SKM-1 (cell line): ENCODE measurements at regions not wholly inside any gene's neighbourhood (a gene's known extent, or its start where the extent isn't known, plus 50 kb on each side); places are given as distances from the start of the nearest gene placed in this dataset.
"Not testable (repeated sequence)": the region's sequence is repeated elsewhere in the genome, so short reads cannot be mapped to it uniquely, and the experiment has no call there.

Experiments
- DNase-seq: peaks from one replicate; lab custom pipeline; 2025; ENCODE audit not compliant: unreplicated experiment; lab: John Stamatoyannopoulos, UW

DNA sequence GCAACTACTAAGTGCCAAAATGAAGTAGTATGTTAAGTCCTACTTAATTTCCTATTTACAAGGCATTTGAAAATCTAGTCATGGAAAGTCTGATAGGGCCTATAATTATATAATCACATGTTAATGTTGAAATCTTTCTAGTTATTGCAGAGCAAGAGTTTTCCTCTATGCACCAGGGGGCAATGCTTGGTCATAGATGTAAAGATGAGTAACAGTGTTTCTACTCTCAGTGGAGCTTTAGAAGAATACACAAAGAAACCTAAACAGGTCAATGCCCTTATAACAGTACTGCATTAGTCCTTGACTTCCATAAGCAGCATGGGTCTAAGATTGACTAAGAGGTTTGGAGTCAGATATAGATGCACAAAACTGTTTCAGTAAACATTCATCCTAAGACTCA is 218.7 kb downstream of the KCTD12 start:
- no peak for DNase-seq

DNA sequence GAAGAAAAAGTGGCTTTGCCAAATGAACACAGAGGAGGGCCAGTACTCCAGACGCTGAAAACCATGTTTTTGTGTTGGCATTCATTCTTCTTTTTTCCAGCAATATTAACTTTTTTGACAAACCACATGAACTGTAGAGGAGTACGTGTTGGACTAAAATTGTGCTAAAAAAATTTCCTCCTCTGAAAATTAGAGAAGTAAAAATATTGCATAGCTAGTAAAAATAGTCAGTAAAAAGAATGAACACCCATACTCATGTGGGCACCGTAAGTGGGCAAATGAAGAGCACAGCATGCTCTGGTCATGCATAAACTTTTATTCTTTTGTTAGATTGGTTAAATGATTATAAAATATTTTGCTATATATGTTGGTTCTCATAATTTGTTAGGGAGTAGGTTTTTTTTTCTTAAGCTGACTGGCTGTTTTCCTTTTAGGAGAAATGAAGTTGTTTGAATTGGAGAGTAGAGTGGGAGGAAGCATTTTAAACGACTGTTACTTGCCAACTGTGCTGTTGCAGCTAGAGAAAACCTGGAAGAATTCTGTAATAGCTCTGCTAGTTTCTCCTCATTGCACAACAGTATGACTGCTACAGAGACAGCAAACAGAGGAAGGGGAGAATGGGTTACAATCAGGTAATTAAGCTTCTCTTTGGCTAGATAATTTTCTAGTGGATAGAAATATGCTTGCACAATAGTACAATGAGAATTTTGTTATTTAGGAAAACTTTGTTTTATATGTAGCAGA is 222.4 kb downstream of the KCTD12 start:
- peak; percentile 81 for DNase-seq

DNA sequence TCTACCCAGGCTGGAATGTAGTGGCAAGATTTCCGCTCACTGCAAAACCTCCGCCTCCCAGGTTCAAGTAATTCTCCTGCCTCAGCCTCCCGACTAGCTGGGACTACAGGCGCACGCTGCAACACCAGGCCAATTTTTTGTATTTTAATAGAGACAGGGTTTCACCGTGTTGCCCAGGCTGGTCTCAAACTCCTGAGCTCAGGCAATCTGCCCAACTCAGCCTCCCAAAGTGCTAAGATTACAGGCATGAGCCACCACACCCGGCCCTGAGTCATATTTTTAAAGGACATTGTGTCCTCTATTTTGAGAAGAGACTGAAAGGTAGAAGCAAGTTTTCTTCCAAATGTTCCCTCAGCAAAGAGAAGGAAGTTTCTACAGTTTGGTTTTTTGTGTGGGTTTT is 227.1 kb downstream of the KCTD12 start:
- not testable (repeated sequence) for DNase-seq

DNA sequence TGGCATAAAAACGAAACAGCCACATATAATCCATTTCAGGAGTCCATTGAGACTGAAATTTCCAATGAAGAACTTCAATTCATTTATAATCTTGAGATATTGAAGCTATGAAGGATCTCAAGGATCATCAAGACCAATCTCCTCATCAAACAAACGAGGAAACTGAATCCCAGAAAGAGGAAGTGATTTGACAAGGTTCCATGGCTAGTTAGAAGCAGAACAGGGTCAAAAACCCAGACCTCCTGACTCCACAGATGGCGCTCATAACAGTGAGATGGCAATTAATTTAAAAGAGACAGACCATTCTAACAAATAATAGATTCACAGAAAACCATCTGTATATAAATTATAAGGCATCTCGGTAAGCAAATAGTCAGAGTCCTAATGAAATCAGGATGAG is 229.7 kb downstream of the KCTD12 start:
- DNase-seq = no peak

DNA sequence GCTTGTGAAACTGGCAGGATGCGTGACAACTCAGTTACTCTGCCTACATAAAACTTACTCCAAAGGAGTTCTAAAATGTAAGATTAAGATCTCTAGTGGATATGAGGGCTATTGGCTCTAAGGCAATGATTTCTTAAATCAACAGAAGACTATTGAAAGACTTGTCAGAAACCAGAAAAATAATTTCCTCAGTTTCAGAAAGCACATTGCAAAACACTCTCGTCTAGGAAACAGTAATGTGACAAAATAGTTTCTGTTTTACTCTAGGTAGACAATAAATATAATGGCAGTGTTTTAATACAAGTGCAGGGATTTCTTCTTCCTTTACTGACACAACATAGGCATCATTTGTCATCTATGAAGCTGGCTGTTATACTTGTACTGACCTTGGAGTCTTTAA is 230.1 kb downstream of the KCTD12 start:
- DNase-seq = peak; percentile 25

DNA sequence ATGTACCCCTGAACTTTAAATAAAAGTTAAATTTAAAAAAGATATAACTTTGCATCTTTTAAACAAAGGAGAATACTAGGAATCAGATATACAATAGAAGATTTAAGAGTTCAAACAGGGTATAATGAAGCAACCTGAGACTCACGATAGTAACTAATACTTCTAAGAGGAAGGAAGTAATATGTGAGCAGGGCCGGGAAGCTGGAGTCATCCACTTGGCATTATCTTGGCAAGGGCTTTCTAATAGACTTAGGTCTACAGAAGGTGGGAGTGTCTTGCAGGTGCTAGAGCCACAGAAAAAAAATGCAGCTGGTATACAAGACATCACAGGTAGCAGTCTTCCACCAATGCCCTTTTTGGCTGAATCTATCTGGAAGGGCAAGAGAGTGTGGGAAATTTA is 231.9 kb downstream of the KCTD12 start:
- DNase-seq = no peak

DNA sequence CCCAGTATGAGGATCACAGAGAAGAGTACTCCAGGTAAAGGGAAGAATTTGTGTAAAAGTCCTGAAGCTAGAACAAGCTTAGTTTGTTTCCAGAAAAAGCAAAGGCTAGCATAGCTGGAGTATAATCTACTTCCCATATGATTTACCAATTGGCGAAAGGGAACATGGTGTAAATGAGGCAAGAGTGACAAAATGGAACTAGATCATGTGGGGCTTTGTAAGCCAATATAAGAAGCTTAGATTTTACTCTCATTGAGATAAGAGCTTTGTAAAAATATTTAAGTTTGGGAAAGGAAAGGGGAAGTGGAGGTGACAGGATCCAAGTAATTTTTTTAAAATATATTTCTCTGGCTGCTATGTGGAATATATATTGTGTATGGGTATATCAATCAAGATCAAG is 234.9 kb downstream of the KCTD12 start:
- DNase-seq = no peak

DNA sequence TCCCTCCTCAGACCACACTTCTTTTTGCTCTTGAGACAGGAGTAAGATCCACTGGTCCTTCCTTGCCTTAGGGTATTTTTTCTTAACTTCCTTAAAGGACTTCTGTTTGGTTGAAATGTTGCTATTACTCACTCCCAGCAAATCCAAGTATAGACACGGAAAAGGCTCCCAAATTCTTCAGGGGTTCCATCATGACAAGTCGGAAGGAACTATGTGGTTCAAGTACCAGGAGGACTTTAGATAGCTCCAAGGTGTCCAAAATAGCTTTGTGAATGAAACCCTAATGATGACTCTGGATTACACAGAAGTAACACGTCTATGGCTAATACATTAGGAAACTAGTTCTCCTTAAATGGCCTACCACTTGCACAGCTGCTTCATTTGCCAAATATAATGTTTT is 238.7 kb downstream of the KCTD12 start:
- no peak for DNase-seq

DNA sequence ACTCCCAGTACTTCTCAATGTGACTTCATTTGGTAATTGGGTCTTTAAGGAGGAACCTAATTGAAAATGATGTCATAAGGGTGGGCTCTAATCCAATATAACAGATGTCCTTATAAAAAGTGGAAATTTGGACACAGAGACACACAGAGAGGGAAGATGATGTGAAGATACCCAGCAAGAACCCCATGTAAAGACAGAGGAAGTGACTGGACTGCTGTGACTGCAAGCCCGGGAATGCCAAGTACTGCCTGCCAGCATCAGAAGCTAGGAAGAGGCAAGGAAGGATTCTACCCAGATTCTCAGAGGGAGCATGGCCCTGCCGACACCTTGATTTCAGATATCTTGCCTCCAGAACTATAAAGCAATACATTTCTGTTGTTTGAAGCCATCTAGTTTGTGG is 239.3 kb downstream of the KCTD12 start:
- DNase-seq = no peak

DNA sequence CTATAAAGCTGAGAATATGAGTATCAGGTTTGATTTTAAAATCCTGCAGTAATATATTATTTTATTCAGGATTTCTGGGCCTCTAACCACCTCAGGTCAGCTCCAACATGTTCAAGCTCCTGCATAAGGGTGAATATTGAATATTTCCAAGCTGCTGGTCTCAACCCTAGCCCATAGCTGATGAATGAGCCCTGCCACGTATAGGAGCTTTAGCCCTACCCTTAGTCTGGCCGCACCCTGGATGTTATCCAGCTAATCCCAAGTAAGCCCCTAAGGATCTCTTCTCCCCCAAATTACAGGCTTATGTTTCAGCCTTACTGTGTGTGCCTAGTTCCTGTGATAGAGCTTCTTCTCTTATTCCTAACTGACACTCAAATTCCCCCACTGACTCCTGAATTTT is 240.6 kb downstream of the KCTD12 start:
- DNase-seq = no peak

DNA sequence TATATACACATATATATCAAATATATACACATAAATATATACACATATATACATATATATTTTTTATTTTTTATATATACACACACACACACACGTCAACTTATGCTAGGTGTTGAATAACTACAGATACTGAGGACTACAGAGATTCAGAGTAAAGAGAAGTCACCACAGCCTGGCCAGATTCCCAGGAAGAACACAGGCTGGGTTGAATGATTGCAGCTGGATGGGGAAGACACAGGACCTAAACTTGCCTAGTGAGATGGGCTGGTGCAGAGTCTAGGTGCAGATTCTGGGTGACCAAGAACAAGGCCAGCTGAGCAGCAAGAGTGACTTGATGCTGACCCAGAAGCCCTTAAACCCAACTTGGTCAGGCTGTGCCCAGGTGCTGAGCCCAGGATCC is 241.3 kb downstream of the KCTD12 start:
- DNase-seq = no peak

DNA sequence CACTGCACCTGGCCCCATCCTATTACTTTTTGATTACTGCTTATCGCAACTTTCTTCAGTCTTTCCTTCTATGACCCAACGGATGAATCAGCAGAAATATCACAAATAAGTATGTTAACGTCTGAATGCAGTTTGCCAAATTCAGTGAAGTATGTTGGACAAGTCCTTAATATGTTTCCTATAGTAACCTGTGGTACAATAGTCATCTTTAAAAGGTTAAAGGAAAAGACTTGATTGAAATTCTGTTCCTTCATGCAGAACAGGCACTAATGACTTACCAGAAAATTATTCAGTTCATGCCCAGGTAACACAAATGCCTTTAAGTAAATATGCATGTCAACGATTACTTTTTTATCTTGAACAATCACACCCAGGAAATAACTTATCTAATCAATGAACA is 242.6 kb downstream of the KCTD12 start:
- no peak for DNase-seq

DNA sequence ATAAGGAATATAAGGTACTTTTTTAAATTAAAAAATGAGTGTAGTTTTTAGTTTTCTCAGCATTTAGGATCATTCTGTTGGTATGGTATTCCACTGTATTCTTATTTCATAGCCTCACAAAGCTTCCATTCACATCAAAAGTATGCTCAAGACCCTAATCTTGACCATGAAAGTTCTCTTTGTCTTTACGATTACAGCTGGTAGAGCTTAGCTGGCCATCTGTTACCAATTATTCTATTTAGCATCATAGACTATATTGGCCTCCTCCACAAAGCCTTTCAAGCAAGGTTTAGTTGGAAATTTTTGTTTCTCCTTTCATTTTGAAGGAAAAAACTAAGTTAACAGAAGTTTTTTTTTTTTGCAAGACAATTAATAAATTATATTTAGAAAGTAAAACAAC is 245.1 kb downstream of the KCTD12 start:
- no peak for DNase-seq

DNA sequence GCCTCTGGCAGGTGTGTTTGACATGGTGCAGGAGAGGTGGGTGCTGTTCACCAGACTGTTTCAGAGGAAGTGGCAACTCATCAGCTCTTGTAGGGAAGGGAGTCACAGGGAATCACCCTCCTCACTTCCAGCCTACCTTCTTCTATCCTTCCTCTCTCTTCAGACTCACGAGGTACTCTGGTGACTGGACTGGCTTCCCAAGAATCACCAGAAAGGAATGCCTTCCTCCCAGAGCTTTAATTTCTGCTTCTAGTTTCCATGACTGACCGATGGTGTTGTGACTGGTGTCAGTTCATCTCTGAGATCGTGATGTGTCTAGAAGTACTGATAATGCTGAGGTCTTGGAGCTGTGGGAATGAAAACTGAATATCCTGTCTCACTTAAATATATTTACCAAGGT is 247.3 kb downstream of the KCTD12 start:
- no peak for DNase-seq

DNA sequence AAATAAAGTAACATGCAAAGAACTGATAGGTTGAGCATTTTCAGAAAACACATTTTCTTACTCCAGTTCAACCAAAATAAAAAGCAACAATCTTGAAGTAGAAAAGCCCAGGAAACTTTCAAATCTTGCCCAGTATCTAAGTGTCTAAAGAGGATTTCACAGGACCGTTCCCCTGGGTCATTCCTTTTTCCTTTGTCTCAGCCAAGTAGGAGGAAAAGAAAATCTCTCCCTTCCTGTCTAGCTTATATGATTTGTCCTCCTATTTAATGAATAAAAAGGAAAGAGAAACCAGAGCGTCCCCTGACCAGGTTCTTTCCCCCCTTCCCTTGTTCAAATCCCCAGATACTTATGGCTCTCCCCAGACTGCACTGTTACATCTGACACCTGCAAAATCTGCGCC is 248.0 kb downstream of the KCTD12 start:
- DNase-seq = no peak

DNA sequence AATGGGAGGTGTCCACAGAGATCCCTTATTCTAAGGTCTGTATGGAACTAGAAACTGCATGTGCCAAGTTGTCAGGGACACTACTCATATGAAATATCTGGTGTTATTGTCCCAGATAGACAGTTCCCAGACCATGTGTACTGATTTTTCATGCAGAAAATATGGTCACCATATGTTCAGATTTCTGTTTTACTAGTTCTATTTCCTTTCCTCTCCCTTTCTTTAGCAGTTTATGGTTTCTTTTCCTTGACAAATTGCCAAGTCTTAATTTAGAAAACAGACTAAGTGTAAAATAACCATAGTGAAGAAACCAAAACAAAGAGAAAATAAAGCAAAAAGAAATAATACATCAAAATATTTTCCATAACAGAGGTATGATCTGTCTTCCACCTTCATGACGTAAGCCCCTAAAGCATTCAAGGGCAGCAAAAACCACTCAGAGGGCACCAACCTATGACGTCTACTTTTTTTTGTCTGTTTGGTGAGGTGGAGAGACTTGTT is 248.5 kb downstream of the KCTD12 start:
- no peak for DNase-seq

DNA sequence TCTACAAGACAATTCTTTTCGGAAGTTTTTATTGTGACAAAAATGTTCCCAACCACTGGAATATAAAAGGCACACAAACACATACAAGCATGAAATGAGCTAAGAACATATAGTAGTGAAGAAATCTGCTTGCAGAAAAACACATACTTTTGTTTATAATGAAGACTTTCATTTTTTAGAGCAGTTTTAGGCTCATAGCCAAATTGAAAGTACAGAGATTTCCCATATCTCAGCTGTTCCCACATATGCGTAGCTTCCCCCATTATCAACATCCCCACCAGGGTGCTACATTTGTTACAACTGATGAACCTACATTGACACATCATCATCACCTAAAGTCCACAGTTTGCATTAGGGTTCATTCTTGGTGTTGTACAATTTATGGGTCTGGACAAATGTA is 249.4 kb downstream of the KCTD12 start:
- no peak for DNase-seq

DNA sequence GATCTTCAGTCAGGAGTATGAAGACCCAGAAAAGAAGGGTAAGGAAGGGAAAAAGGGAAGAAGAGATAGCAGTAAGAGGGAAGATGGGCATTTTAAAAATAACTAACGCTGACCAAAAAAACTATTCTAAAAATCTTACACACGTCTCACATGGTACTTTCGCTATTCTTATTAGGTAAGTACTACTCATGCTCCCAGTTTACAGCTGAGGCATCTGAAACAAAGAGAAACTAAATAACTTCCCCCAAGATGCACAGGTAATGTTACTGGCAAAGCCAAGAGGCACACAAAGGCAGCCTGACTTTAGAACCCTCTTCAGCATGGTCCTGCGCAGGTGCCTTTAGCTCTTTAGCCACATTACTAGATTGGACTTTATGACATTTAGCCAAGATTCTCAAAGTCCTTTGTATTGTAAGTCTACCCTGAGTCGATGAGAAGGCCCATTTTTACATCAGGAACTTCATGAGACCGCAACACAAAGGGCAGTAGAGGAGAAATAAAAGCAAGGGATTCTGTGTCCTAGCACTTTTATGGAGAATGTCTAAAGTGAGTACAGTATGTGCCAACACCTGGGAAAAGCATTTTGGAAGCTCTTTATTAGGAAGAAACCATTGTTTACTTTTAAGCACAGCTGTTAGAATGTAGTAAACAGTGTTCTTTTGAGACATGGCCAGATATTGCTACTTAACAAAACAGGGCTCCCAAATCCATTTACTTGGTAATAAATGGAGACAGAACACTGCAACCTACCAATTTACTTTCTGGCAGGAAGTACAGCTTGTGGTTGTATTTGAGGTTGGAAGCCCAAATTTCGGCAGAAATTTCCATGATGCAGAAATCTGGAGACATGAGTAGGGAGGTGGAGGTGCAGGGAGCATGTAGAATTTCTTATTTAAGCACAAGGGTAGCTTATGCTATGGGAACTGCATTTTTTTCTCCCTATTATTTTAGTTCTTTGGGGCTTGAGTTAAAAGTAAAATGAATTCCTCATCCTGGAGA is 250.7 kb downstream of the KCTD12 start:
- no peak for DNase-seq

DNA sequence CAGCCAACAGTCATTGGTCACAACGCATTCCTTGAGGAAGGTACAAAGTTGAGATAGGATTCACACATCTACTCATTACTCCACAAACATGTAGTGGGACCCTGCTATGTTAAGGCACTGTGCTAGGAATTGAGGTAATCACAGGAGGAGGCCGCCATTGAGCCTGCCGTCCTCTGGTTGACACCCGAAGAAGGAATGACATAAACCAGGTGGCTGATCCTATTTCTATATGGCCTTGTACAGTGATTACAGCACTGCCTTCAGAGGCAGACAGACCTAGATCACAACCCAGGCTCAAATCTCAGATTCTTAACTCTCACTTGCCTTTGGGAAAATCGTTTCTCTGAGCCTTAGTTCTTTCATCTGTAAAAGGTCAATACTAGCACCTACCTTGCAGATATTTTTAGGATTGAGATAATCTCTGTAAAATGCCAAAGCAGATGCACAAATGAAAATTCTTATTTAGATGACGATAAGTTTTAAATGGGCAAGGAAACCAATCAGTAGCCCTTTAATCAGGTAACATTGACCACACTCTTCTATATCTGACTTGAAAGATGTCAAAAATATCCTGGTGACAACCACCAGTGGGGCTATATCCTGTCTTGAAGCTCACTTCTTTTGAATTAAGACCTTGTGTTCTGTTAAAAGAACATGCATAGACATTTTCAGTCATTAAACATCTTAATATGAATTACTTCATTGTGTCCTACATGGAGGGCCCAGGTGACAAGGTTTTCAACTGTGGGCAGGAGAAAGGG is 251.6 kb downstream of the KCTD12 start:
- DNase-seq = no peak

DNA sequence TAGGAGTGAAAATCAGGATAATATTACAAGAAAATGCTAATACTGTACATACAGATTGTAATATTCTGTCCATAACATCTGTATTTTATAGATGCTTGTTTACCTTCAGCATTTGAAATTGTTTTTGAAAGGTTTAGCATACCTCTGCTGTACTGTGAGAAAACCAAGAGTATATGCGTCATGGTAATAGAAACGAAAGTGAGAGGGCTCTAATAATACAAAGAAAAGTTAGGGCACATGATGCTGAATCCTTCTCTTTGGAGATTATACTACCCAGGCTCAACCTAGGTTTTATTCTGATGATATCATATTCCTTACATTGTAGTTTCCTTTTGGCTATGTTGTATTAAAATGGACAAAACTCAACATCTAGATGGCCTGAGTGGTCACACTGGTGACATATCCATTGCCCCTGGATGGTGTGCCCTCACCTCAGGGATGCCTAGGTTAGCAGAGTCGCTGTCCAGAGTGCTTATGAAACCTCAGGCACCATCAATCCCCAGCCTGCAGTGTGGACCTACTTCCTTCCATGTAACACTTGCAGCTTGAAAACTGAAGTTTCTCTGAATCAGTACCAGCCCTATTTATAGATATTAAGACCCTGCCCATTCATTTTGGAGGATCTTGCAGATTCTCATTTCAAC is 253.7 kb downstream of the KCTD12 start:
- no peak for DNase-seq
